Neutrophil (primary cell): ENCODE measurements at regions not wholly inside any gene's neighbourhood (a gene's known extent, or its start where the extent isn't known, plus 50 kb on each side); places are given as distances from the start of the nearest gene placed in this dataset.

ENCODE experiments used
- H3K27ac ChIP-seq: fragments of 200-600 bp; sonication (generic); 2 replicates; pipeline ENCODE4 v1.5.1; 2016; ENCODE audit warnings: mild to moderate bottlenecking, moderate library complexity
- H3K27me3 ChIP-seq: fragments of 200-600 bp; sonication (generic); 2 replicates; pipeline ENCODE4 v1.6.0; 2016; ENCODE audit warnings: mild to moderate bottlenecking
- H3K36me3 ChIP-seq: fragments of 200-600 bp; sonication (generic); 2 replicates; pipeline ENCODE4 v1.5.1; 2017
- H3K4me1 ChIP-seq, 2 experiments: fragments of 200-600 bp in 1 of 2; sonication (generic) in 1 of 2; 1 replicate in 1 of 2; 2 replicates in 1 of 2; pipeline versions ENCODE4 v1.5.1 to v1.6.1; 2013 to 2016; ENCODE audit warnings: low read depth in 1 of 2, low read length in 1 of 2, mild to moderate bottlenecking in 1 of 2, moderate library complexity in 1 of 2; ENCODE audit not compliant: control insufficient read depth in 1 of 2, insufficient read depth in 1 of 2
- H3K4me3 ChIP-seq, 2 experiments: fragments of 200-600 bp in 1 of 2; sonication (generic) in 1 of 2; 1 replicate in 1 of 2; 2 replicates in 1 of 2; pipeline ENCODE4 v1.5.1; 2013 to 2016; ENCODE audit warnings: low read depth in 1 of 2, low read length in 1 of 2, mild to moderate bottlenecking in 1 of 2, moderate library complexity in 1 of 2
- H3K9me3 ChIP-seq: fragments of 200-600 bp; sonication (generic); 2 replicates; pipeline ENCODE4 v1.5.1; 2016
- CTCF ChIP-seq: fragments of 200-600 bp; sonication (generic); IDR thresholded peaks from 2 replicates; pipeline ENCODE4 v1.5.1; 2016; ENCODE audit warnings: antibody characterized with exemption

GRCh38 chr11:82246926-82247325 lies 486.7 kb downstream of the FAM181B start:
- H3K27ac ChIP-seq: no peak overlapping the region
- no peak for TF ChIP-seq CTCF
- H3K36me3 ChIP-seq: no peaks in the 10 kb centered on the region
- H3K4me3 ChIP-seq: no peak overlapping the region
- no peaks in the 10 kb centered on the region for H3K9me3 ChIP-seq
- H3K27me3 ChIP-seq: no peaks in the 10 kb centered on the region
- peaks cover 0 to 6% of the 10 kb centered on the region in 2 experiments for H3K4me1 ChIP-seq

- Histone ChIP-seq H3K27ac (no peak overlapping the region), H3K4me1 (no peaks in the 10 kb centered on the region), H3K4me3 (no peak overlapping the region), H3K27me3 (no peaks in the 10 kb centered on the region), H3K9me3 (no peaks in the 10 kb centered on the region), H3K36me3 (no peaks in the 10 kb centered on the region)
- no peak for TF ChIP-seq CTCF
These were observed 494.2 kb downstream of the FAM181B start for GRCh38 chr11:82239498-82239897.

GRCh38 chr11:82234256-82234655 lies 499.4 kb downstream of the FAM181B start:
- H3K36me3 ChIP-seq: no peaks in the 10 kb centered on the region
- no peak for TF ChIP-seq CTCF
- no peak overlapping the region for H3K4me3 ChIP-seq
- no peaks in the 10 kb centered on the region for H3K9me3 ChIP-seq
- H3K27ac ChIP-seq: no peak overlapping the region
- H3K4me1 ChIP-seq: no peaks in the 10 kb centered on the region
- H3K27me3 ChIP-seq: no peaks in the 10 kb centered on the region

- no peak for TF ChIP-seq CTCF
- H3K4me3 ChIP-seq: no peak overlapping the region
- H3K9me3 ChIP-seq: no peaks in the 10 kb centered on the region
- H3K27me3 ChIP-seq: no peaks in the 10 kb centered on the region
- H3K27ac ChIP-seq: no peak overlapping the region
- no peaks in the 10 kb centered on the region for H3K4me1 ChIP-seq
- H3K36me3 ChIP-seq: no peaks in the 10 kb centered on the region
These were observed 500.5 kb downstream of the FAM181B start for GRCh38 chr11:82233201-82233600.

- Histone ChIP-seq H3K36me3 (no peaks in the 10 kb centered on the region), H3K4me1 (no peaks in the 10 kb centered on the region), H3K9me3 (no peaks in the 10 kb centered on the region), H3K27ac (no peak overlapping the region), H3K27me3 (no peaks in the 10 kb centered on the region), H3K4me3 (no peak overlapping the region)
- no peak for TF ChIP-seq CTCF
These were observed 504.3 kb downstream of the FAM181B start for GRCh38 chr11:82229341-82229740.

GRCh38 chr11:82225930-82226329 lies 507.7 kb downstream of the FAM181B start:
- no peaks in the 10 kb centered on the region for H3K36me3 ChIP-seq
- H3K27ac ChIP-seq: no peak overlapping the region
- H3K4me3 ChIP-seq: no peak overlapping the region
- no peaks in the 10 kb centered on the region for H3K27me3 ChIP-seq
- no peak for TF ChIP-seq CTCF
- H3K4me1 ChIP-seq: no peaks in the 10 kb centered on the region
- H3K9me3 ChIP-seq: no peaks in the 10 kb centered on the region
